ENCODE measurements at regions not wholly inside any gene's neighbourhood (a gene's known extent, or its start where the extent isn't known, plus 50 kb on each side); places are given as distances from the start of the nearest gene placed in this dataset.

- no peak overlapping the region for H3K4me3 ChIP-seq (ENCODE audit: low read length)
- no peaks in the 10 kb centered on the region for H3K9me3 ChIP-seq (ENCODE audit: control insufficient read depth, low read length)
- H3K9ac ChIP-seq (ENCODE audit: low read length) = no peak overlapping the region
- no peaks in the 10 kb centered on the region for H3K27me3 ChIP-seq (ENCODE audit: control insufficient read depth, insufficient read depth, low read length)
- H3K4me1 ChIP-seq (ENCODE audit: control insufficient read depth, insufficient read depth, low read length) = no peaks in the 10 kb centered on the region
- H3K36me3 ChIP-seq (ENCODE audit: control insufficient read depth, insufficient read depth, low read length) = no peaks in the 10 kb centered on the region
Measured at GRCh38 chr3:116767726-116768125, 58.1 kb downstream of the TUSC7 start.

GRCh38 chr3:116770815-116771450 lies 61.4 kb downstream of the TUSC7 start:
- Histone ChIP-seq H3K4me3 (ENCODE audit: low read length) (no peak overlapping the region), H3K9me3 (ENCODE audit: control insufficient read depth, low read length) (no peaks in the 10 kb centered on the region), H3K9ac (ENCODE audit: low read length) (no peak overlapping the region), H3K4me1 (ENCODE audit: control insufficient read depth, insufficient read depth, low read length) (no peaks in the 10 kb centered on the region), H3K36me3 (ENCODE audit: control insufficient read depth, insufficient read depth, low read length) (no peaks in the 10 kb centered on the region), H3K27me3 (ENCODE audit: control insufficient read depth, insufficient read depth, low read length) (no peaks in the 10 kb centered on the region)

DNA sequence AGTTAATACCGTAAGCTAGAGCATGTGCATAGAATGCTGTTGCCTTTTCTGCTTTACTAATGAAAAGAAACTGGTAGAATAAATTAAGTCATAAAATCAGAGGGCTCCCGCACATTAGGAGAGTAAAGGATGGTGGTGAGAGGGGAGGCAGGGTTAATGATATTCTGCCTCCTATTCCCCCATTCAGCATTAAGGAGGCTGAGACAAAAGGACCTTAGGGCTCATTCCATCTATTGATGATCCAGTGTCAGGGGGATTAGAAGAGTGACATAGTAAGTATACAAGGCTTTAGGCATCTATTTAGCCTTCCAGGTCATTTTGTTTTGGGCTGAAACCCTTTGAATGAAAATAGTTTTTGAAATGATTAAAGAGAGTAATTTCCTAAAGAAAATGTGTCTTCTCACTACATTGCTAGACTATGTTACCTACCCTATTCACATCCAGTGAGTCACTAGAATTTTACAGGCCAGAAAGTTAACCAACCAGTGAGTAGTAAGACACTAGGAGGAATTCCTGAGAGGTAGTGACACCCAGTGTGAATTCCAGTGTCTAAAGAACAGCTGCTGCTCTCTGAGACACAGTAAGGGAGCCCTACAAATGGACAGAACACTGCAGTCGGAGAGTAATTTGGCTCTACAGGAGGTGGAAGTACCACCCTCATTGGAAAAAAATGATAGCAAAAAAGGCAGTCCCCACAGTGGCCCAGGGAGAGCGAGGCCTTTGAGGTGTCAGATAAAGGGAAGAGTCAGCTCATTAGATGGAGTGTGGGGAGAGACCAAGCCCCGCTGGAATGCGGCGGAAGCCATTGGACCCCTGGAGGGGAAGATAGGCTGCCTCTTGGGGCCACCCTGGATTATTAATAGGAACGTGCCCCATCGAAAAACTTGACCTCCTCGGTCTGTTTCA lies 67.6 kb downstream of the TUSC7 start:
- no peaks in the 10 kb centered on the region for H3K27me3 ChIP-seq (ENCODE audit: control insufficient read depth, insufficient read depth, low read length)

GRCh38 chr3:116785226-116785625 lies 75.6 kb downstream of the TUSC7 start:
- H3K9ac ChIP-seq (ENCODE audit: low read length) = no peak overlapping the region

More for the DNA sequence above, 67.6 kb downstream of the TUSC7 start:
- Histone ChIP-seq H3K4me3 (ENCODE audit: low read length) (no peak overlapping the region), H3K9ac (ENCODE audit: low read length) (no peak overlapping the region), H3K4me1 (ENCODE audit: control insufficient read depth, insufficient read depth, low read length) (no peaks in the 10 kb centered on the region), H3K36me3 (ENCODE audit: control insufficient read depth, insufficient read depth, low read length) (no peaks in the 10 kb centered on the region), H3K9me3 (ENCODE audit: control insufficient read depth, low read length) (no peaks in the 10 kb centered on the region)

GRCh38 chr3:116802651-116803050 lies 93.1 kb downstream of the TUSC7 start:
- Histone ChIP-seq H3K9ac (ENCODE audit: low read length) (no peak overlapping the region), H3K36me3 (ENCODE audit: control insufficient read depth, insufficient read depth, low read length) (no peaks in the 10 kb centered on the region), H3K4me1 (ENCODE audit: control insufficient read depth, insufficient read depth, low read length) (no peaks in the 10 kb centered on the region), H3K9me3 (ENCODE audit: control insufficient read depth, low read length) (no peaks in the 10 kb centered on the region), H3K4me3 (ENCODE audit: low read length) (no peak overlapping the region), H3K27me3 (ENCODE audit: control insufficient read depth, insufficient read depth, low read length) (no peaks in the 10 kb centered on the region)

More at GRCh38 chr3:116785226-116785625, 75.6 kb downstream of the TUSC7 start:
- no peaks in the 10 kb centered on the region for H3K36me3 ChIP-seq (ENCODE audit: control insufficient read depth, insufficient read depth, low read length)
- no peaks in the 10 kb centered on the region for H3K4me1 ChIP-seq (ENCODE audit: control insufficient read depth, insufficient read depth, low read length)
- H3K4me3 ChIP-seq (ENCODE audit: low read length) = no peak overlapping the region
- no peaks in the 10 kb centered on the region for H3K9me3 ChIP-seq (ENCODE audit: control insufficient read depth, low read length)
- no peaks in the 10 kb centered on the region for H3K27me3 ChIP-seq (ENCODE audit: control insufficient read depth, insufficient read depth, low read length)

DNA sequence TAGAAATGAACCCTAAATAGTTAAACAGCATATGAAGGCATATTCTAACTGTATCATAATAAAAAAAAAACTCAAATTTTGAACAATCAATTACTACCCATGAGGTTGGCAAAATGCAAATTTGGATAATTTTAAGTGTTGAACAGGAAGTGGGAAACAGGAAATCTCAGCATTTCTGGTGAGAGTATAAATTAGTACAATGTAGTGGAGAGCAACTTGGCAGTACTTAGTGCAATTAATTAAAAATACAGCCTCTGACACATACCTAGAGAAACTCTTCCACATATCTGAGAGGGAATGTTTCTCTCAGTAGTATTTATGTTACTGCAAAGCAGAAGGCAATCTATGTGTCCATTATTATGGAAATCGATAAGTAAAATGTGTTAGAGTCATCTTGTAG lies 96.8 kb downstream of the TUSC7 start:
- Histone ChIP-seq H3K27me3 (ENCODE audit: control insufficient read depth, insufficient read depth, low read length) (no peaks in the 10 kb centered on the region), H3K4me1 (ENCODE audit: control insufficient read depth, insufficient read depth, low read length) (no peaks in the 10 kb centered on the region), H3K4me3 (ENCODE audit: low read length) (no peak overlapping the region), H3K9me3 (ENCODE audit: control insufficient read depth, low read length) (no peaks in the 10 kb centered on the region), H3K36me3 (ENCODE audit: control insufficient read depth, insufficient read depth, low read length) (no peaks in the 10 kb centered on the region), H3K9ac (ENCODE audit: low read length) (no peak overlapping the region)

DNA sequence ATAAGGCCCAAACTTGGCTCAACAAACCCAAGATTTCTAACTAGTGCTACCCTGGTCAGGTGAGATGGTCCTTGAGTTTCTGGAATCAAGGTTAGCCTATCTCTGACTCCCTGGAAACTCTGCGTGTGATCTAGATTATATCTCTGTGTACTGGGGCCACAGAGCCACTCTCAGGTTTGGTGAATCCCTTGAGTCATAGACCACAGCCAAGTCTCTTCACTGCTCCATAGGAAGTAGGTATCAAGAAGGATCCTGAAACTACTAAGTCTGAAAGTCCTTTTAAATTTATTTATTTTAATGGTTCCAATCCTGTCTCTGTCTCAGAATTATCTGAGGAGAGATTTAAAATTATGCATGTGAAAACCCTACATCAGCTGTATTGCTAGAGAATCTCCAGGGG lies 99.1 kb downstream of the TUSC7 start:
- Histone ChIP-seq H3K27me3 (ENCODE audit: control insufficient read depth, insufficient read depth, low read length) (no peaks in the 10 kb centered on the region), H3K36me3 (ENCODE audit: control insufficient read depth, insufficient read depth, low read length) (no peaks in the 10 kb centered on the region), H3K4me1 (ENCODE audit: control insufficient read depth, insufficient read depth, low read length) (no peaks in the 10 kb centered on the region)

DNA sequence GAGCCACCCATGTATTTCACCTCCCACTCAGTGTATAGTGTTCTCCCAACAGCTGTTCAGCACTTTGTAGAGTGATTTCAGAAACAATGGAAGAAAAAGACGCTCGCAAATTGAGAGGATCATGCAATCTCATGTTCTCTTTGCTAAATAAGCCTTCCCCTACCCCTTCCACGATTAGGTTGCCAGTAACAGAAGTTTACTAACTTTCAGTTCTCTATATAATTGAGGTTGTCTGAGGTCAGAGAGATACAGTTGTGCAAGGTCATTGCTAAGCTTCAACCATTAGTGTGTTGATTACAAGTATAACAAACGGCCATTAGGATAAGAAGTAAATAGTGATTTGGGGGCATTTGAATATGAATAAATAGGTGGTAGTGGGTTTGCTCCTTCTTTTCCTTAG lies 99.6 kb downstream of the TUSC7 start:
- Histone ChIP-seq H3K27me3 (ENCODE audit: control insufficient read depth, insufficient read depth, low read length) (no peaks in the 10 kb centered on the region), H3K9ac (ENCODE audit: low read length) (no peak overlapping the region), H3K36me3 (ENCODE audit: control insufficient read depth, insufficient read depth, low read length) (no peaks in the 10 kb centered on the region), H3K4me3 (ENCODE audit: low read length) (no peak overlapping the region), H3K4me1 (ENCODE audit: control insufficient read depth, insufficient read depth, low read length) (no peaks in the 10 kb centered on the region), H3K9me3 (ENCODE audit: control insufficient read depth, low read length) (no peaks in the 10 kb centered on the region)

More for the DNA sequence above, 99.1 kb downstream of the TUSC7 start:
- no peaks in the 10 kb centered on the region for H3K9me3 ChIP-seq (ENCODE audit: control insufficient read depth, low read length)
- H3K9ac ChIP-seq (ENCODE audit: low read length) = no peak overlapping the region
- no peak overlapping the region for H3K4me3 ChIP-seq (ENCODE audit: low read length)

DNA sequence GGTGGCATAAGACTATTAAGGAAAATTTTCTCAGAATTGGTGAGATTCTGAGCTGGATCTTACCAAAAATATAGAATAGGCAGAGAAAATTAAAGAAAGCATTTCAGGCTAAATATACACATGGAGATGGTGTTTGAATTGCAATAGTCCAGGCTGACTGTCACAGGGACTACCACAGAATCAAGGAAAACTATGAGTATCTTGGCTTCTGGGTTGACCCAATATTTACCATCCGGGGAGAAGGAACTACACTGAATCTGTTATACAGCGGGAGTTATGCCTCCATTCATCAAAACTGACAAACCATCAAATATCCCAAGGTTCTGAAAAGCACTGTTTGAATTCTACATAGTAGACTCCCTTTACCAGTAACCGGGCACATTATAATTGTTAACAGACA lies 102.2 kb downstream of the TUSC7 start:
- Histone ChIP-seq H3K36me3 (ENCODE audit: control insufficient read depth, insufficient read depth, low read length) (no peaks in the 10 kb centered on the region), H3K4me3 (ENCODE audit: low read length) (no peak overlapping the region), H3K9me3 (ENCODE audit: control insufficient read depth, low read length) (no peaks in the 10 kb centered on the region), H3K9ac (ENCODE audit: low read length) (no peak overlapping the region), H3K4me1 (ENCODE audit: control insufficient read depth, insufficient read depth, low read length) (no peaks in the 10 kb centered on the region), H3K27me3 (ENCODE audit: control insufficient read depth, insufficient read depth, low read length) (no peaks in the 10 kb centered on the region)

DNA sequence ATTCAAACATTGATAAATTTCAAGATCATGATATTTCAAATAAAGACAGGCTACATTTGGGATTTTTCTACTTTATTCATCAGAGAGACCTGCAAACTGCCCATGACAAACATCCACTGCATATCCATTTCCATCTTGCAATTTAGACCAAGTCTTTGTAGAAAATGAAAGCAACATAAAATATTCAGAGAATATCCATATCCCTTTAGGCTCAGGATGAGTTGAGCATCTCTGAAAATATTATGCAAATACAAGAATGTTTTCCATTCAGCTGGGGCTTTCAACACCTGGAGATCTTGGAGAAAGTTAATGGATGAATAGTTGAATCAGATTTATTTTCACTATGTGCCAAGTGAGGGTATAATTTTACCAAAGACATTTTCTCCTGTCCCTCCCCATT lies 103.4 kb downstream of the TUSC7 start:
- Histone ChIP-seq H3K4me1 (ENCODE audit: control insufficient read depth, insufficient read depth, low read length) (no peaks in the 10 kb centered on the region), H3K36me3 (ENCODE audit: control insufficient read depth, insufficient read depth, low read length) (no peaks in the 10 kb centered on the region), H3K9ac (ENCODE audit: low read length) (no peak overlapping the region), H3K4me3 (ENCODE audit: low read length) (no peak overlapping the region), H3K27me3 (ENCODE audit: control insufficient read depth, insufficient read depth, low read length) (no peaks in the 10 kb centered on the region), H3K9me3 (ENCODE audit: control insufficient read depth, low read length) (no peaks in the 10 kb centered on the region)

DNA sequence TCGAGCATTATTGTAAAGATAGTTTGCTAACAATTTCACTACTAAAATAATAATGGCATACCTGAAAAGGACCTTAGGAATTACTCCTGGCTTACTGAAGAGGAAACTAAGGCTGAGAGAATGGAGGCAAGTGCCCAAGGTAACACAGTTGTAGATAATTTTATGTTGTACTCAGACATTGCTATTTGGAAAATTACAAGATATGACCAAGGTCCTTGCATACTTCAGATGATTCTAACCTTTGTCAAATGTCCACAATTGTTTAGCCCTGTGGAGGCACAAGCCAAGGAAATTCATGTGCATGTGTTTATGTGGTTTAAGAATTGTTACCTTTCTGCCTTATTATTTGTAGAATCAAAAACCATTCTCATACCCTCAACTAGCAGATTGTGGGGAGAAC lies 105.7 kb downstream of the TUSC7 start:
- Histone ChIP-seq H3K9me3 (ENCODE audit: control insufficient read depth, low read length) (no peaks in the 10 kb centered on the region), H3K4me1 (ENCODE audit: control insufficient read depth, insufficient read depth, low read length) (no peaks in the 10 kb centered on the region), H3K36me3 (ENCODE audit: control insufficient read depth, insufficient read depth, low read length) (no peaks in the 10 kb centered on the region), H3K27me3 (ENCODE audit: control insufficient read depth, insufficient read depth, low read length) (no peaks in the 10 kb centered on the region), H3K4me3 (ENCODE audit: low read length) (no peak overlapping the region), H3K9ac (ENCODE audit: low read length) (no peak overlapping the region)

- Histone ChIP-seq H3K27me3 (ENCODE audit: control insufficient read depth, insufficient read depth, low read length) (no peaks in the 10 kb centered on the region), H3K4me1 (ENCODE audit: control insufficient read depth, insufficient read depth, low read length) (no peaks in the 10 kb centered on the region), H3K4me3 (ENCODE audit: low read length) (no peak overlapping the region)
Measured at GRCh38 chr3:116815831-116816588, 106.4 kb downstream of the TUSC7 start.

More at GRCh38 chr3:116815831-116816588, 106.4 kb downstream of the TUSC7 start:
- Histone ChIP-seq H3K9ac (ENCODE audit: low read length) (no peak overlapping the region), H3K9me3 (ENCODE audit: control insufficient read depth, low read length) (no peaks in the 10 kb centered on the region), H3K36me3 (ENCODE audit: control insufficient read depth, insufficient read depth, low read length) (no peaks in the 10 kb centered on the region)

Measured in mucosa of stomach (tissue), 1 donor.